ENCODE measurements at regions not wholly inside any gene's neighbourhood (a gene's known extent, or its start where the extent isn't known, plus 50 kb on each side); places are given as distances from the start of the nearest gene placed in this dataset.
"Not testable (repeated sequence)": the region's sequence is repeated elsewhere in the genome, so short reads cannot be mapped to it uniquely, and the experiment has no call there.

- no peak for DNase-seq
These were observed 476.3 kb upstream of the ZNF608 start for GRCh38 chr5:125222597-125223240.

- DNase-seq, result no peak
These were observed 479.0 kb upstream of the ZNF608 start for GRCh38 chr5:125225424-125225823.

- DNase-seq, result no peak
These were observed 480.4 kb upstream of the ZNF608 start for GRCh38 chr5:125226825-125227224.

GRCh38 chr5:125227333-125228095 is 481.1 kb upstream of the ZNF608 start:
- DNase-seq, result no peak

DNA sequence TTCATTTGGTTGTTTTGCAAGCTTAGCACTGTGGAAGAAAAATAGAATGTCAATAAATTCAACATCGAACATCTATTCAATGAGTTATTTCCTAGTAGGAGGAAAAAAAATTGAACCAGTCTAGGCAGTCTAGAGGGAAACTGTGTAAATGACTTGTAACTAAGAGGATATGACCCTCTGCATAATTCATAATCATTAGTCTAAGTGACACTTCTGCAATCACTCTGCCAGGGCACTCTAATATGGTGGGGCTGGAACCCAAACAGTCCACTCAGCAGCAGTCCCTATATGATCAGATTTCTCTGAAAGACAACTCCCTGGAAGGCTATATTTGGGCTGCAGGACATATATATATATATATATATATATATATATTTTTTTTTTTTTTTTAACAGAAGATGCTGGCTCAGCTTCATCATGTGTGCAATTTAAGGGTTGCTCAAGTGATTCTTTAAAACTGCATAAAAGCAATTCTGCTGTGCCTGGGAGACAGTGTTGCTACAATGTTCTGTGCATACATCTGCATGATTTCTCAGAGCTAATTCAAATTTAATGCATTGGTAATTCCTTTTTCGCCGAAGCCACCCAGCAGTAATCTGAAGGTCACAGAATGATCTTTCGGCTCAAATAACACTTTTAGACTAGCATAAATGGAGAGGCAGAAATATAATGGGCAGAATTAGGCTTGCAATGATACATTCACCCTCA is 482.1 kb upstream of the ZNF608 start:
- no peak for DNase-seq

DNA sequence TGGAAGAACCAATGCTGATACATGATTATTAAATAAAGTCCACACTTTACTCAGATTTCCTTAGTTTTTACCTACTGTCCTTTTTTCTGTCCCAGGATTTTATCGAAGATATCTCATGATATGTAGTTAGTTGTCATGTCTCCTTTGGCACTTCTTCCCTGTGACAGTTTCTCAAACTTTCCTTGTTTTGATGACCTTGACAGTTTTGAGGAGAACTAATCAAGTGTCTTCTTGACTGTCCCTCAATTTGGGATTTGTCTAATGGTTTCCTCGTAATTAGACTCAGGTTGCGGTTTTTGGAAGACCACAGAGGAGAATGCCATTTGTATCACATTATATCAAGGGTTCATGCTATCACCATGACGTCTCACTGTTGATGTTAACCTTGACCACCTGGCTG is 483.1 kb upstream of the ZNF608 start:
- no peak for DNase-seq

- DNase-seq, result no peak
These were observed 486.4 kb upstream of the ZNF608 start for GRCh38 chr5:125232779-125233230.

- no peak for DNase-seq
These were observed 487.5 kb upstream of the ZNF608 start for GRCh38 chr5:125233944-125234343.

DNA sequence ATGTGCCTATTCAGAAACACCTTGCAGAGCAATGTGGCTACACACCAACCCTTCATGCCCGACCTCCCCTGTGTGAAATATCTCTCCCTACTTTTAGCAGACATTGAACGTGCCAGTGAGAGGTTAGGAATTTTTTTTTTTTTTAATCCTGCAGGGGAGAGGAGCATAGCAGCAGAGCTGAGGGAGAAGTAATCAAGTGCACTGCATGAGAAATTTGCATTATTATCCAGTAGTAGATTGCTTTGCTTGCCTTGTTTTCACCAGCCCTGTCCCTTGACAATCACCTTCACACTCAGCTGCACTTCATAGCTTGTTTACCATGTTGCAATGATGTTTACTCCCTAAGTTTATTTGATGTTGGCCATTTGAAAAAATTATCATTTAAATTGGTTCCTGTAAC is 489.6 kb upstream of the ZNF608 start:
- no peak for DNase-seq

DNA sequence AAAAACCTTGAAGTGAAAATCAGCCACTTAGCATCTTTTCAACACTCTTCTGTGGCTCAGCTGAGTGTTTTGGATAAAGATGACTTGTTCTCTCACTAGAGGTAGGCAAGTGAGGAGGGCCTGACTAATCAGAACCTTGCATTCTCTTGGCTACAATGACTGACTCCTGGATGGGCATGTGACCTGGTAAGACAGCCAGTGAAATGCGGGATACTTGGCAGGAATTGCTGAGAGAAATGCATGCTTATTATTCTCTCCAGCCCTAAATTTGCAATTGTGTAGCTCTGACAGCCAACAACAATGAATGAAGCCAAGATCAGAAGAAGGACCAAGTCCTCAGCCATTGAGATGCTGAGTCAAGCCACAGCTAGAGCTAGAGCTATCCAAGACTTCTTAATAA is 490.5 kb upstream of the ZNF608 start:
- DNase-seq, result no peak

GRCh38 chr5:125244531-125244930 is 498.1 kb upstream of the ZNF608 start:
- no peak for DNase-seq

- DNase-seq, result no peak
These were observed 498.8 kb upstream of the ZNF608 start for GRCh38 chr5:125245216-125245615.

DNA sequence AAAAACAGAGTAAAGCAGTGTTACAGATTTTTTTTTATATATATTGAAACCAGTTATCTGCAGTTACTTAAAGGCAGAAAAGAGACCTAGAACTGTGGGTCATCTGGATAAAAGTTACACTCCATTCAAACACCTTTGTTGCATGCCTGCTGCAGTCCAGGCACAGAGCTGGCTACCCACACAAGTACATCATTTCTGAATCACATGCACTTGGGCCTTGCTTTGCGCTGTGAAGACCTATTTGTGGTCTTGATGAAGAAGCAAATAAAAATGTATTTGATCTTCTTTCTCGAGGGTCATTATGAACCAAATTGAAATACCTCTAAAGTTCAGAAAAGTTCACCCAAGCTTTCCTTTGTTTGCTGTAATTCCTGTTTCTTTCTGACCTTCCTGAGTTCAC is 503.0 kb upstream of the ZNF608 start:
- DNase-seq, result no peak

GRCh38 chr5:125251703-125252102 is 505.3 kb upstream of the ZNF608 start:
- DNase-seq, result no peak

DNA sequence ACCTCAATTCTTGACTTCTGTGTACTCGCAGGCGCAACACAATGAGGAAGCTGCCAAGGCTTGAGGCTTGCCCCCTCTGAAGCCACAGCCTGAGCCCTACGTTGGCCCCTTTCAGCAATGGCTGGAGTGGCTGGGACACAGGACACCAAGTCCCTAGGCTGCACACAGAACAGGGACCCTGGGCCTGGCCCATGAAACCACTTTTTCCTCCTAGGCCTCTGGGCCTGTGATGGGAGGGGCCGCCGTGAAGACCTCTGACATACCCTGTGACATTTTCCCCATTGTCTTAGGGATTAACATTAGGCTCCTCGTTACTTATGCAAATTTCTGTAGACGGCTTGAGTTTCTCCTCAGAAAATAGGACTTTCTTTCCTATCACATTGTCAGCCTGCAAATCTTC is 507.2 kb upstream of the ZNF608 start:
- not testable (repeated sequence) for DNase-seq

DNA sequence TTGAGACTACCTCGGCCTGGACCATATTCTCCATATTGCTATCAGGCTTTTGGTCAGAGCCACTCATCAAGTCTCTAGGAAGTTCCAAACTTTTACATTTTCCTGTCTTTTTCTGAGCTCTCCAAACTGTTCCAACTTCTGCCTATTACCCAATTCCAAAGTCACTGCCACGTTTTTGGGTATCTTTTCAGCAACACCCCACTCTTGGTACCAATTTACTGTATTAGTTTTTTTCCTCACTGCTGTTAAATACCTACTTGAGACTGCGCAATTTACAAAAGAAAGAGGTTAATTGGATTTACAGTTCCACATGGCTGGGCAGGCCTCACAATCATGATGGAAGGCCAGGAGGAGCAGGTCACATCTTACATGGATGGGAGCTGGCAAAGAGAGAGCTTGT is 507.8 kb upstream of the ZNF608 start:
- no peak for DNase-seq

- DNase-seq, result no peak
These were observed 509.9 kb upstream of the ZNF608 start for GRCh38 chr5:125256296-125256695.

DNA sequence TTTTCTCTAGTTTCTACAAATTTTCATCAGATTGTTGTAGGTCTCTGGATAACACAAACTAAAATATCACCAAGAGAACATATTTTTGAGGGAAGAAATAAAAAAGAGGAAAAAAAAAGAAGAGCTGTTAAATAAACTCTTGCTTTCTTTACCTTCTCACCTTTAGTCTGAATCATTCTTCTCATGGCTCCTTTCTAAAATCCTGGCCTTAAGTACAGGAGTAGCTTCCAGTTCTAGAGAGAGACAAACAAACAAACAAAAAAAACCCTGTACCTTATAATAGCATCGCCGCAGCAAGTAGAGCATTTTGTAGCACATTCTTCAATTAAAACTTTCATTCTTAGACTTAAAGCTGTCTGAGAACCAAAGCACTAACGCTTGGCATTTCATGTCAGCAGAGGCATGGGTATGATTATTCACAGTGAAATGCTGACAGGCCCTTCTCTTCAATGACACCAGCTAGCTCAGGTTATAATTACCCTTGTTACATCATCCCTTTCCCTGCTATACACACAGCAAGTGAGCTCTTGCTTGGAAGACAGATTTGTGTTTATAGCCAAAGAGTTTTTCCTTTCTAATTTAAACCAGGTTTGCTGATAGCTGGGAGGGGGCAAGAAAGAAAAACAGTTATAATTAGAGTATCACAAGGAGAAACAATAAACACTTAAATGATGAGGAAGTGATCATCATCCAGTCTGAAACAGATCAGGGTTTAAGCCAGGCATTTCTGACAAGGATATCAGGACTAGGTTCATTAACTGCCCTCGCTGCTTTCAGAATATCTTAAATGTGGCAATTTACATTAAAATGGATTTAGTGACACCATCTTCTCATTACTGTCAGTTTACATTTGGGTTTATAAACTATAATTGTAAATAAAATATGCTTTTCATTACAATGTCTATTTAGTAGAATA is 510.9 kb upstream of the ZNF608 start:
- no peak for DNase-seq

DNA sequence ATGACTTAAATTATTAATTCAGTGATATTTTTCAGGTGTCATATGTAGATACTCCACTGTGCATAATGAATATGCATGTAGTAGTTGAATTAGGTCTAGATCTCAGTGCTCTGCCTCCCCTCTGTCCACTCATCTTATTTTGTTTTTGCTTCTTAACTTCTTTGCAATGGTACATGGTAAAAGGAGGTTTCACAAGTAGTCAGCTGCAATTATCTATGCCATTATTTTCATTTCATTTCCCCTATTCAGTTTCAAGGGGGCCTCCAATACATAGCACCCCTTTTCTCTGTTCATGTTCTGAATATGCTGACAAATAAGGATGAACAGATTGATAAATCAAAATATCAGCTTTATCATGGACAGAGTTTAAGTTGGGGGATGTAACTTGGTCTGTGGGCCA is 511.6 kb upstream of the ZNF608 start:
- no peak for DNase-seq

GRCh38 chr5:125258615-125259014 is 512.2 kb upstream of the ZNF608 start:
- DNase-seq, result no peak

GRCh38 chr5:125261505-125262250 is 515.2 kb upstream of the ZNF608 start:
- no peak for DNase-seq

DNA sequence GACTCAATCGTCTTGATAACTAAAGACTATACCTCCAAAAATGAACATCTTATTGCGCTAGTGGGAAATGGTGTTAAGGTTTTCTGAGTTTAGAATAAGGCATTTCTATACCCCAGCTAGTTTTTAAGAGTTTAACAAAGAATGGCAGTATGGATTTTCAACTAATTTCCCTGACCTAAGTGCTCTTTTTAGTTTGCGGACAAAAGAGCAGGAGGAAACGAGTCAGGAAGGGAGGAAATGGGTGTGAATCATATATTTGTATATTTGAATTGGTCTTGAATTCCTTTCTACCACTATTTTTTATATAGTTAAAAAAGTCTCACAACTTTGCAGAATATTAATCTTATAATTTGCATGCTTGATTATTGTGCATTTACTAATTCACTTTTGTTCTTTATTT is 516.3 kb upstream of the ZNF608 start:
- DNase-seq, result no peak
